ENCODE measurements at regions not wholly inside any gene's neighbourhood (a gene's known extent, or its start where the extent isn't known, plus 50 kb on each side); places are given as distances from the start of the nearest gene placed in this dataset.

DNA sequence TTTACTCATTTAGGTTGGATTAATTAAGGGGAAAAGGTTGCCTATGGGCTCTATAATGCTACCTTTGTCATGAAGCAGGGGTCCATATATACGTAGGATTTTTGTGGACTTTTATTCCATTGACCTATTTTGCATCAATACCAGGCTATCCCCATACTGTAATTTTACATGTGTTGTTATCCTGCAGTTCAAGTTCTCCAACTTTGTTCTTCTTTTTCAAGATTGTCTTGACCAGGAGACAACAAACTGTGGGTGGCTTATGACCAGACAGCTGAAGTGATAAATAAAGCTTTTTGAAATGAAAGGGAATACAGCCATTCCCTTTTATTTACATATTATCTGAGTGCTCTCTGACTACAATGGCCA lies 345.7 kb downstream of the BARHL2 start:
- TF ChIP-seq, protein P1, sequence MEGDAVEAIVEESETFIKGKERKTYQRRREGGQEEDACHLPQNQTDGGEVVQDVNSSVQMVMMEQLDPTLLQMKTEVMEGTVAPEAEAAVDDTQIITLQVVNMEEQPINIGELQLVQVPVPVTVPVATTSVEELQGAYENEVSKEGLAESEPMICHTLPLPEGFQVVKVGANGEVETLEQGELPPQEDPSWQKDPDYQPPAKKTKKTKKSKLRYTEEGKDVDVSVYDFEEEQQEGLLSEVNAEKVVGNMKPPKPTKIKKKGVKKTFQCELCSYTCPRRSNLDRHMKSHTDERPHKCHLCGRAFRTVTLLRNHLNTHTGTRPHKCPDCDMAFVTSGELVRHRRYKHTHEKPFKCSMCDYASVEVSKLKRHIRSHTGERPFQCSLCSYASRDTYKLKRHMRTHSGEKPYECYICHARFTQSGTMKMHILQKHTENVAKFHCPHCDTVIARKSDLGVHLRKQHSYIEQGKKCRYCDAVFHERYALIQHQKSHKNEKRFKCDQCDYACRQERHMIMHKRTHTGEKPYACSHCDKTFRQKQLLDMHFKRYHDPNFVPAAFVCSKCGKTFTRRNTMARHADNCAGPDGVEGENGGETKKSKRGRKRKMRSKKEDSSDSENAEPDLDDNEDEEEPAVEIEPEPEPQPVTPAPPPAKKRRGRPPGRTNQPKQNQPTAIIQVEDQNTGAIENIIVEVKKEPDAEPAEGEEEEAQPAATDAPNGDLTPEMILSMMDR (IDR thresholded peaks at IDR 0.05; ENCODE audit: borderline replicate concordance, extremely low read depth, low read length, poor library complexity, severe bottlenecking) = no peak
- no peak for TF ChIP-seq EZH2 (IDR thresholded peaks at IDR 0.05; ENCODE audit: borderline replicate concordance, low read depth, low read length, severe bottlenecking)

Data from DND-41 (cell line).